ENCODE measurements at regions not wholly inside any gene's neighbourhood (a gene's known extent, or its start where the extent isn't known, plus 50 kb on each side); places are given as distances from the start of the nearest gene placed in this dataset.

GRCh38 chr11:86176165-86176884, 68.2 kb upstream of the EED start:
- FAIRE-seq (no peak), DNase-seq (ENCODE audit: low read depth in 1 of 2, low spot score in 2 of 2) (no peak)
- H3K23me2 ChIP-seq (ENCODE audit: low read depth, low read length): no peaks in the 10 kb centered on the region
- no peak overlapping the region for H2BK5ac ChIP-seq (ENCODE audit: low read depth, low read length)
- CTCF ChIA-PET (ENCODE audit: partially characterized antibody): interaction anchor here (1.2 to 3.4 kb wide), 2 partner anchors 17 to 18 kb away, joined by 3 to 13 read pairs; no protein-coding TSS in a partner anchor
- H2AFZ ChIP-seq (ENCODE audit: low read length): no peak overlapping the region
- H2BK15ac ChIP-seq (ENCODE audit: low read length): no peak overlapping the region
- H3K9me3 ChIP-seq (ENCODE audit: insufficient read depth in 2 of 2, low read depth in 1 of 2, low read length in 1 of 2): no peaks in the 10 kb centered on the region
- no peak overlapping the region for H4K91ac ChIP-seq (replicated peaks; ENCODE audit: insufficient read length, low read length)
- no peak overlapping the region for H3K4me2 ChIP-seq (ENCODE audit: insufficient read depth in 1 of 2, low read depth in 2 of 2, low read length in 2 of 2)
- H3K56ac ChIP-seq (replicated peaks; ENCODE audit: insufficient read length, low read depth, low read length): no peak overlapping the region
- no peaks in the 10 kb centered on the region for H3K4me1 ChIP-seq (replicated peaks in 1 of 4; ENCODE audit: control insufficient read depth in 3 of 4, insufficient read depth in 4 of 4, low read length in 3 of 4)
- no peak overlapping the region for H2BK20ac ChIP-seq (ENCODE audit: low read length)
- no peak overlapping the region for H2BK12ac ChIP-seq (ENCODE audit: low read depth, low read length)
- 74% methylated on average over 4 of the region's 4 CpGs; no CpG with 5 or more reads in 1 of the 2 experiments for WGBS, 2 experiments (ENCODE audit: extremely low coverage in 1 of 2, insufficient coverage in 1 of 2, insufficient read length in 1 of 2, insufficient replicate concordance in 2 of 2, low coverage in 1 of 2, low lambda C conversion rate in 2 of 2, missing lambda C conversion rate in 1 of 2)
- H3K4ac ChIP-seq (replicated peaks; ENCODE audit: insufficient read length, low read depth, low read length): no peak overlapping the region
- H3K36me3 ChIP-seq (ENCODE audit: control insufficient read depth in 2 of 4, insufficient read depth in 4 of 4, low read length in 3 of 4): no peaks in the 10 kb centered on the region
- no peaks in the 10 kb centered on the region for H3K79me2 ChIP-seq (ENCODE audit: control insufficient read depth in 1 of 2, insufficient read depth in 2 of 2, low read length in 2 of 2)
- H2AK5ac ChIP-seq (ENCODE audit: low read depth, low read length): no peak overlapping the region
- H3K9ac ChIP-seq (replicated peaks in 1 of 4; ENCODE audit: extremely low read depth in 1 of 4, low read depth in 3 of 4, low read length in 3 of 4): no peak overlapping the region
- no peak overlapping the region for H3K23ac ChIP-seq (ENCODE audit: insufficient read length)
- H3K18ac ChIP-seq (ENCODE audit: extremely low read depth, low read length): no peak overlapping the region
- no peak overlapping the region for H3K27ac ChIP-seq (ENCODE audit: low read depth, low read length)
- H4K8ac ChIP-seq (ENCODE audit: extremely low read depth, insufficient read depth, low read length): no peak overlapping the region
- H2BK120ac ChIP-seq (replicated peaks; ENCODE audit: low read depth, low read length): no peak overlapping the region
- H3K79me1 ChIP-seq (ENCODE audit: low read depth, low read length): no peaks in the 10 kb centered on the region
- H3K27me3 ChIP-seq (replicated peaks in 1 of 4; ENCODE audit: control insufficient read depth in 3 of 4, extremely low read depth in 1 of 4, insufficient read depth in 3 of 4, low read length in 3 of 4): no peaks in the 10 kb centered on the region
- no peaks in the 10 kb centered on the region for H4K20me1 ChIP-seq (replicated peaks in 1 of 2; ENCODE audit: control insufficient read depth in 1 of 2, insufficient read depth in 2 of 2, low read length in 2 of 2)
- POLR2A ChIA-PET (ENCODE audit: partially characterized antibody): no interaction called here
- no peak overlapping the region for H3K14ac ChIP-seq (ENCODE audit: insufficient read length)
- H3K4me3 ChIP-seq (ENCODE audit: extremely low read depth in 1 of 4, insufficient read depth in 2 of 4, low read depth in 3 of 4, low read length in 4 of 4): no peak overlapping the region
- no peak overlapping the region for H4K5ac ChIP-seq (ENCODE audit: insufficient read length, low read depth, low read length)
- TF ChIP-seq CREB1 (IDR thresholded peaks at IDR 0.05) (no peak), RFX5 (IDR thresholded peaks at IDR 0.05; ENCODE audit: borderline replicate concordance, low read depth, low read length) (no peak), CEBPB (IDR thresholded peaks at IDR 0.05; ENCODE audit: low read depth, low read length) (no peak), FOSL1 (IDR thresholded peaks at IDR 0.05; ENCODE audit: insufficient read depth, low read depth, low read length) (no peak), SIRT6 (IDR thresholded peaks at IDR 0.05; ENCODE audit: low read length) (no peak)
- TF ChIP-seq, protein P1, sequence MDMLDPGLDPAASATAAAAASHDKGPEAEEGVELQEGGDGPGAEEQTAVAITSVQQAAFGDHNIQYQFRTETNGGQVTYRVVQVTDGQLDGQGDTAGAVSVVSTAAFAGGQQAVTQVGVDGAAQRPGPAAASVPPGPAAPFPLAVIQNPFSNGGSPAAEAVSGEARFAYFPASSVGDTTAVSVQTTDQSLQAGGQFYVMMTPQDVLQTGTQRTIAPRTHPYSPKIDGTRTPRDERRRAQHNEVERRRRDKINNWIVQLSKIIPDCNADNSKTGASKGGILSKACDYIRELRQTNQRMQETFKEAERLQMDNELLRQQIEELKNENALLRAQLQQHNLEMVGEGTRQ (IDR thresholded peaks at IDR 0.05; ENCODE audit: low read length): no peak
